HG03097 (cell line): ENCODE measurements at regions not wholly inside any gene's neighbourhood (a gene's known extent, or its start where the extent isn't known, plus 50 kb on each side); places are given as distances from the start of the nearest gene placed in this dataset.

ENCODE experiments used
- ATAC-seq: cut with Tn5 transposase; IDR thresholded peaks from one replicate; pipeline ENCODE4 v1.9.1; 2021; ENCODE audit not compliant: unreplicated experiment, low FRiP score

DNA sequence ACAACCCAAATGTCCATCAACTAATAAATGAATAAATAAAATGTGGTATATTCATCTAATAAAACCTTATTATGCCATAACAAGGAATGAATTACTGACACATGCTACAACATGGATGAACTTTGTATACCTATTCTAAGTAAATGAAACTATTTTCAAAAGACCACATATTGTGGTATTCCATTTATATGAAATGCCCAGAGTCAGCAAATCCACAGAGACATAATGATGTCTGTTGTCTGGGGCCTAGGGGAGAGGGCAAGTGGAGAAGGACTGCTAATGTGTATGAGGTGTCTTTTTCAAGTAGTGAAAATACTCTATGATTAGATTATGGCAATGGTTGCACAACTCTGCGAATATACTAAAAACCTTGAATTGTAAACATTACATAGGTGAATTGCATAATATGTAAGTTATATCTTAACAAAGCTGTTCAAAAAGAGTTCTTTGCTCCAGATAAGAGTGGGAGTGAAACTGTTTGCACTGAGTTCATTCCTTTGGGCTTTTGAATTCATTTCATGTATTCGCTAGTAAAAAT lies 464.2 kb downstream of the NUF2 start:
- no peak for ATAC-seq

DNA sequence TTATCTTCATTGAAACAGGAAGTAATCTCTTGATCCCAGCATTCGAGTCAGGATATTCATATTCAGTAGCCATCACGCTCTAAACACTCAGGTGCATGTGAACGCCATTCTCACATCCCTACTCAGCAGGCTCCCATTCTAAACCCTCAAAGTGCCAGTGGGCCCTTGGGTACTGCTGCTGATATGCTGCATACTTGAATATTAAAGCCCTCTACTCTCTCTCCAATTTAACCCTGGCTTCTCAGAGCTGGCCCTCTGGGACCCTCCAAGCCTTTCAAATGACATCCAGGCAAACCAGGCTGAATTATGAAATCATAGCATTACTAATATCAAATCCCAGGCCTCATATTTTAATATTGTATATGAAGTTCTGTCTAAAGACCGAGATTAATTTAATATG lies 468.2 kb downstream of the NUF2 start:
- no peak for ATAC-seq

DNA sequence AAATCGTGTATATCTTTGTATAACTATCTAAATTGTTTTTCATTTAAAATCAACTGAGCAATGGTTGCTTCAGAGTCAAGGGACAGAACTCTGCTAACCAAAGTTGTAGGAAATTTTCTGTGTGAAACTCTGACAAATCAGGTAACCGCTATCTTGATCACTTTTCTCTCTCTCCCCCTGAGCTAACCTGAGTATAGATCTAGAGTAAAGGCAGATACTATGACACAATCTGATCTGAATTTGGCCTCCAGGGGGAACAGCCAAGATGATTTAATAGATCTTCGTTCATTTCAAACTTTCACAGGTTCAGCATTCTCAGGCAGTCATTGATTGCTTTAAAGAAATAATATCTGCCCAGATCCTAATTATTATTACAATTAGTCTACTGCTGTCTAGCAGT lies 472.8 kb downstream of the NUF2 start:
- ATAC-seq, result no peak

DNA sequence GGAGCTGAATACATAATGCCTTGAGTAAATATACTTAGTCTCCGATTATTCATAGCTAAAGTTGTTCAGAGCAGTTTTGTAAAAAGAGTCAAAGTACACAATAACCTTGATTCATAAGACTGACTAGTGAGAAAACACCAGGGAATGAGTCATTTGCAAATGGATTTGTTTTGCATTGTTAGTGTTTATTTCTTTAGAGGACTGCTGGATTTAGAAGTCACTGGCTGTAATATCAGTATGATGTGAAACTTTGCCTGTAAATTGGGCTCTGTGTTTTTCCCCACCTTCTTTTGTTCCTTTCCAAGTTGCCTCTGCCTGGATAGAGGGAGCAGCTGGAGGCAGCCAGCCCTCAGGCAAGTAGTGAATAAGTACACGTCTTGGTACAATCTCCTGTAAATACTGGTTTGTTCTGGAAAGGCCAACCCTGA lies 474.7 kb downstream of the NUF2 start:
- no peak for ATAC-seq

DNA sequence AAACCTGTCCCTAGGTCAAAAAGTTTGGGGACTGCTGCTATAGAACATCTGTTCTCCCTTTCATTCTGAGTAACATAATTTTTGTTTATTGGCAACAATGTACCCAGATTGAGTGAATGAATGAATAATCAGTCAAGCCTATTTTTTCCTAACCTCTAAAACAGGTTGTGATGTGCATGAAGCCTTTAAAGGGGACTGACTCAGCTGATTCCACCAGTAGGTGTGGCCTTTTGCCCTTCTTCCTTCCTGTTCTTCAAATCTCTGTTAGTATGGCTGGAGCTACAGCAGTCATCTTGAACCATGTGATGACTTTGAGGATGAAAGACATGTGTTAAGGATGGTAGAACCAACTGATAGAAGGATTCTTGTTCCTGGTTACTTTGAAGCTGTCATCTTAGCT lies 476.1 kb downstream of the NUF2 start:
- no peak for ATAC-seq

DNA sequence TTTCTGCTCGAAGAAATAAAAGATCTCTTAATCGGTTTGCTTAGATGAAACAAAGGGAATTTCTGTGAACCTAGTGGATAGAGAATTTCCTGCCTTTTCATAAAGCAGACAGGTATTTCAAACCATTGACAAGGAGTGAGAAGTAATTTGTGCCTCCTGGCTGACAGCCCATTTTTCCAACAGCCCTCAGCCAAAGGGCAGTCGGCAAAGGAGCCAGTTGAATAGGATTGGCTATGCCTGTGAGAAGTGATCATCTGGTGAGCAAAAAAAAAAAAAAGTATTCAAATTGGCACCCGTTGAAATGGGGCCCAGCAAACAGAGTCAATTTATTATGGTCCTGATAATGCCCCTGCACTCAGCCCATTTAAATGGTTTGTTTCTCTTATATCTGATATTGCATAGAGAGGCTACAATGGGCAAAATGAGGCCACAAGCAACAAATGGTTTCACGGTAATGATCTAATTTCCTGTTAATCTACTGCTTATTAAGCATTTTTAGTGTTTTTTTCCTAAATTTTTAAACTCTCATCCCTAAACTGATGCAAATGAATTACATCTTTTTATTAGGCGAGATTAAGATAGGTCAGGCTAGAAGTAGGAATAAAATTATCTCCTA lies 477.5 kb downstream of the NUF2 start:
- ATAC-seq, result no peak

DNA sequence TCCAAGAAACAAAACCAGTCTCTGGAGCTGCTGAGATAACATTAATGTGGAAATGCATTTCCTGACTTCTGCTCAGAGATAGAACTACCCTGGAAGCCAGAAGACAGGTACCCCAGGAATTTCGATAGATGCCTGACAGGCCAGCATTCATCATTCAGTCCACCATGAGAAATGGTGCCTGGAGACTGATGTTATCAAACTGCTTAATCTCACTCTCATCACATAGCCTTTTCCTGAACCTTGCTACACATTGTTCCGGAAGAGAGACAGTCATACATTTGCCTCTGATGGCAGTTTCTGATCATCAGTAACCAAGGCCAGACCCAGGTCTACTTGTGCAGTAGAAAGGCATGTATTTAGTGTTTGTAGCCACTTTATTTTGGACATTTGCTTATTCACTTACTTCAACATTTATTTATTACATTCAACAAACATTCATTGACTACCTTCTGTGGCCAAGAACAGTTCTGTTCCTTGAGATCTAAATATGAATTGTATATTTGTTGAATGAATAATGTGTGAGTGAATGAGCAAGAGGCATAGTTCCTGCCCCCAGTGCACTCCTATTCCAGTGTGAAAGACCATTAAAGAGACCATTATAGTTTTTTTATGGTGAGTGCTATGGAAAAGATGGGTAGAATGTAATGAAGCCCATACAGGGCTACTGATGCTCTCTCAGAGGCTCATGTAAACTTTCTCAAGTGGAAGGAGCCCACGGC lies 485.7 kb downstream of the NUF2 start:
- no peak for ATAC-seq

DNA sequence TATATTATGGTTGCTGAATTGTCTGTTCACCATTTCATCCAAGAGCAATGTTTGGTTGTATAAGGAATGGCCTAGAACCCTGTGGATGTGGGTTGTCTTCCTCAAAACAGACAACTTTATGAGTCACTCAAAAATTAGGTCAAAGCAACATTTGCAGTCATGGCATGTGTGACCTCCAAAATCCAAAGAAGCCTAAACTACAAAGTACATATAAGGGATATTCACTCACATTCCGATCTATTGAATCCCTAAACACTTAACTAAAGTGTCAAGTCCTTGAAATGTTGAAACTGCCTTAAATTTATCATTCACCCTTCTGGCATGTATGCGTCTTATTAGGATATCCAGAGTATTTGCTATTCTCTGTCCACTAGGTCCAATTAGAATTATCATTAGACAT lies 491.5 kb downstream of the NUF2 start:
- ATAC-seq, result no peak

DNA sequence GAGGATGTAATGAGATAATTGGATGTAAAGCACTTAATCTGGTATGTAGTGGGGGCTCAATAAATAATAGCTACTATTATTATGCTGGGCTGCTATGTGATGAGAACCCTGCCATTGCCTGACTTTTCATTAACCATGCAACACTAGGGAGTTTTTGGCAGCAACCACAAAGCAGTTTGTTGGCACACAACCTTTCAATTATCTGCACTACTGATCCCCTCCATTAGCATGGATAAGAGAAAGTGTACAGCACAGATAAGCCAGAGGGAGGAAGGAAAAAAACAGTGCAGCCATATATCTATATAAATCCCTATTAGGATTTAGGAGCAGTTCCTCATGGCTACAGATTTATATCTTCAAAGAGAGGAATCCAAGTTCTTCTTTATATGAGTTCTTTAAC lies 498.5 kb downstream of the NUF2 start:
- no peak for ATAC-seq

DNA sequence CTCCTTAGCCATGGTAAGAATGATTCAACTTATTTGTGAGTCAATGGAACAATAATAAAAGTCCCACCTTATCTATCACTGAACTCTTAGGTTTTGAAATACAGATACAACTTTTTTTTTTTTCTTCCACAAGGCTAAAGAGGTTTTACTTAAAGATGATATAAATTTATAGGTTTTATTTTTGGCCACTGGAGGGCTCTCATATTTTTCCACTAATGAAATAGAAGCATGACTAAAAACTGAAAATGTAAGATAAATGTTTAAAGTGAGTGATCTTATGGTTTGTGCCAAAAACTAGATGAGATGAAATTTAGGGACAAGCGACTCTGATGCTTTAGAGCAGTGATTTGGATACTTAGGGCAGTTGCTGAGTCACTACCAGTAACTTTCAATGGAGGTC lies 499.0 kb downstream of the NUF2 start:
- no peak for ATAC-seq

DNA sequence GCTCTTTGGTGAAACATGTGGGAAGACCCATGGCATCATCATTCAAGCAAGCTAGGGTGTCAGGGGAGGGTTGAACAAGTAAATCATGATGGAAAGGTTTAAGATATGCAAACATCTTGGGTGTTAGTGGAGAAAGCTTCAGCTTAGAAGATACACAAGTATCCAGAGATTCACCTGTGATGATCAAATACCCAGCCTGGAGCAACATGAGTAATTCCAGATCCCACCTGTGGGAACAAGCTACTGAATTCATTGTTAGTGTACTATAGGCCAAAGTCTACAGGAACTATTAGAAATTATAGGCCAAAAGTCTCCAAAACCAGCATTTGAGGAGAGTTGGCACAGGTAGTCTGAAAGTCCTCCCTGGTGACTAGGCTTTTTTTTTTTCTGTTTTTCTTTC lies 499.9 kb downstream of the NUF2 start:
- no peak for ATAC-seq

DNA sequence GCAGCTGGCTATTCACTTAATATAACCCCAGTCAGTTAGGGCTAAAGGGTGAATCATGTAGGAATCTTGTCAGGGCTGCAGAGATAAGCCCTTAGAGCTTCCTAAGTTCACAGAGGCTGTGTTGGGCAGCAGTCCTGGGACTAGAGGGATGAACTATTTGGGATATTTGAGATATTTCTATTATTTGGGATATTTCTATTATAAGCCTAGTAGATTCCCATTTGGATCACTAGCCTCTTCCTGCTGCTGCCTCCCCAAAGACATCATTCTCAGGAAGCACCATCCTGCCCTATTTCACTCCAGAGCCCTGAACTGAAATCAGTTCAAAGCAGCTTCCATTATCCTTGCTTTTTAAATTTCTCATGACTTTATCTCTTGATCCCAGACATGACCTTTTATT lies 501.3 kb downstream of the NUF2 start:
- ATAC-seq, result no peak

DNA sequence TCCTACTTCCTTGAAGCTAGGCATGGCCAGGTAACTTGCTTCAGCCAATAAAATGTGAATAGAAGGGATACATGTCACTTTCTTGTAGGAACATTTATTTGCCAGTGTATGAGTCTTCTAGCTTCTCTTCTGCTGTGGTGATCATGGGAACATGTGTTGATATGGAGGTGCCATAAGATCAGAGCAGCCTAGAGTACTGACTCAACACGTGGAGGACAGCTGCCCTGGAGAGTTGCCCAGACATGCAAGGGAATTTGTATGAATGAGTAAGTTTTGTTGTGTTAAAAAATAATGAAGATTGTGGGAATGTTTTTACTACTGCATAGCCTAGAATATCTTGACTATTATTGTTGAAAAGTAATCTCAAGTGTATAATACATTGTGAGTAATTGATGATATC lies 502.3 kb downstream of the NUF2 start:
- no peak for ATAC-seq

DNA sequence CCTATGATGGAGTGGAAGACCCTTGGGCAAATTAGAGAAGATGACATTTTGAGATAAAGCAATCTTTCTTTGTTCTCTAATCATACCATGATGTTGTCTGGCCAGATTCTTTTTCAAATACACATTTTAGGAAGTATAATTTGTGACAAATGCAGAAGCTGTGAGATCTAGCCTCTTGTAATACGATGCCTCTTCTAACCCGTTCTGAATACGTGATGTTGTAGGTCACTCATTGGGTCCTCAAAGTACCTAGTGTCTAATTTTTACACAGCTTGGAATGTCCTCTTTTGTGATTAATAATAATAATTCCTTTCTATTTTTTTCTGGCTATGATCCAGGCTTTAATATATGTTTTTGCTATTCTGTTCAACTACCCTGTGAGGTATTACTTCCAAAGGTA lies 502.7 kb downstream of the NUF2 start:
- ATAC-seq, result no peak

DNA sequence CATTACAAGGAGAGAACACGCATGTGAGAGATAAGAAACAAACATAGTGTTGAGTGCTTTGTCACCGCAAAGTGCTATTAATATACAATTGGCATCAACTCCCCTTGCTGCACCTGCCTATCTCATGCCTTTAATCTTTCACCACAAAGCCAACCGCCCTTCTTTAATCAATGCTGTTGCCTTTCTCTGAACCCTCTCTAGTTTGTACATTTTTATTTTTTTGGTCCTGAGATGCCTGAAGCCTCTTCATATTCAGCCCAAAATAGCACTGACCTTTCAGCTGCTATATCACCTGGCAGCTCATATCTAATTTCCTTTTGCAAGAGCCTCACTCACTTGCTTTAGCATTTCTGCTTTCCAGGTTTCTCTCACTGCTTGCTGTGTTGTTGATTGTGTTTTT lies 504.7 kb downstream of the NUF2 start:
- ATAC-seq, result no peak

DNA sequence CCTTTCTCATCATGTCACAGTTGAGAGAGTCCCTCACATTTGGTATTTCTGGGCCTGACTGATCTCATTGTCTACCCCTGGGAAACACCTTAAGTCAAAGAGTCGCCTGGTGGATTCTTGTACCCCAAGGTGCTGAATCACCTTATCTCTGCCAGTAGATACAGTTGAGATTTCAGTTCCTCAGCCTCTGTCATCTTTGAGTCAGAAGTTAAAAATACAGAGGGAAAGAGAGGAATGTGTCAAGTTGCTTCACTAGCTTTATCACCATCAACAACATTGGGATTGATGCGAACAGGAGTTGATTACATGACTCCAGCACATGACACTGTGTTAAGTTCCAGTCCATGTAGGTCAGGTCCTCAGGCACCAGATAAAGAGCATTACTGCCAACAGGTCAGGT lies 513.0 kb downstream of the NUF2 start:
- no peak for ATAC-seq

DNA sequence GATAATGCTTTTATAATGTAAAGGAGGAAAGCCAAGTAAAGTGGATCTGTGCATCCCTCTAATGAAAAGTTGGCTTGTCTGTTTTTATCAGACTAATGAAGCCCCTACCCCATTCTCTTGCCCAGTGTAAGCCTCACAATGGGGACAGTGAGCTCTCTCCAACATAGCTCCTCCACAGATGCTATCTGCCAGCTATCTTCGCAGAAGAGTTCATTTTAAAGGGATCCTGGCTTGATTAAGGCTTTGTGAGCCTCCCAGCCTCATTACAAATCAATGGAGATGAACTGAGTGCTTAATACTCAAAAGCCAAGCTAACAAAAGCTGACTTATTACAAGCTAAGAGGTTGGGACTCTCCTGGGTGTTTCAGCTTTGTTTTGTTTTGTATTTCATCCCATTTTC lies 514.7 kb downstream of the NUF2 start:
- no peak for ATAC-seq

DNA sequence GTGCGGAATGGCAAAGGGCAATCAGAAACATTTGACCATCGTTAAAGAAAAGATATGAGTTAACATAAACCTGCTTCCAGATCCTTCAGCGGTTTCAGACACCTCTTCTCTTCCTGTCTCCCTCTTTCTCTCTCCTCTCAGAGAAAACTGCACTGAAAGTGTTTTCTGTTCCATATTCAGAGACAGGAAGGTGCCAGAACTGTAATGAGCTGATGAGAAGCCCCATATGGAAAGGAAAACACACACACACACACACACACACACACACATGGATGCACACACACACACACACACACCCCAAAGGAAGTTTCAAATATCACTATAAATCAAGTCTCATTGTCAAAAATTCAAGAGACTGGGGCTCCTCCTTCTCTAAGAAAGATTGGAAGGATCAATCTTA lies 515.5 kb downstream of the NUF2 start:
- no peak for ATAC-seq

DNA sequence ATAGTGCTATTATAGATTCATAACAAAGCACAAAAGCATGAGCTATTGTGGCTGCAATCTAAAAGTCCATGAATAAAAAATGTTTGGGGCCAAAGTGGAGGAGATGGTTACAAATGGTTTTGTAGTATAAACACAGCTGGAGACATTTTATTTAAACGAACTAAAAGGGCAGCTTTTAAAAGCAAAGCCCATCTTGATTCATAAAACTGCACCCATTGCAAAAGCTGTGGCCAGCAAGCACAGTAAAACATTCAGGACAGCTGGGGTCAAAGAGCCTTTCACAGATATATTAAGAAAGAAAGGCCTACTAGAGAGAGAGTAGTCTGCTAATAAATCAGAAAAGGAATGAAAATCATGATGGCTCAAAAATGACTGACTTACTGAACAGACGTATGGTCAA lies 520.8 kb downstream of the NUF2 start:
- ATAC-seq, result no peak

DNA sequence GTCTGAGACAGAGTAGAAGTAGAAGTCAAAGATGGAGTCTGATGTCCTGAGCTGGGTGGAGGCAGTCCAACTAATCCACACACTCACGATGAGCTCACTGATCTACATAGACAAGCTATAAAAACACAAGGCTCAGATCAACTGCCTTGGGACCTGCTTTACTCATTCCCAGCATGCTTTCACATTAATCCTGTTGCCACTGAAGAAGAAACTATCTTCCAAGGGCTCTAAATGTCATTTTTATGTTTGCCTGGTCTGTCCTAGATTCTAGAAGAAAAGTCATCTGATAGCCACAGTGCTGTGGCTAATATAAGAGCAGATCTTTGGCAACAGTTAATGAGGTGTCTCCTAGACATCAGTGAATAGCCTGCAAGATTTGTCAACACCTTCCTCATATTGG lies 522.7 kb downstream of the NUF2 start:
- no peak for ATAC-seq

DNA sequence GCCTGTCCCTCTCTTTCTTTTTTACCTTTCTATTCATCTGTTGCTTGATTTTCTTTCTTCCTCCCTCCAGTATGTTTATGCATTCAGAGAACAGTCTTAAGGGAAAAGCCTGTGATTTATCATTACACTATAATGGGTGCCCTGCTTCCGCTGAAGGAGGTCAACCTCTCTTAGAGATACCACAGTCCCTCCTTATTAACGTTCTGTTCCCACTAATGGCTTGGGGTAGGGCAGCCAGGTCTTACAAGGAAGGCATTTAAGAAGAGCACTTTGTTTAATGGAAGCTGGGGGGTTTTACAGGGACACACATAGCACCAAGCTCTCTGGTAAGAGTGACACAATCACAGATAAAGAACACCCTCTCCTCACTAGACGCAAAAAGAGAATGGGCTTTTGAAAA lies 523.5 kb downstream of the NUF2 start:
- ATAC-seq, result no peak

DNA sequence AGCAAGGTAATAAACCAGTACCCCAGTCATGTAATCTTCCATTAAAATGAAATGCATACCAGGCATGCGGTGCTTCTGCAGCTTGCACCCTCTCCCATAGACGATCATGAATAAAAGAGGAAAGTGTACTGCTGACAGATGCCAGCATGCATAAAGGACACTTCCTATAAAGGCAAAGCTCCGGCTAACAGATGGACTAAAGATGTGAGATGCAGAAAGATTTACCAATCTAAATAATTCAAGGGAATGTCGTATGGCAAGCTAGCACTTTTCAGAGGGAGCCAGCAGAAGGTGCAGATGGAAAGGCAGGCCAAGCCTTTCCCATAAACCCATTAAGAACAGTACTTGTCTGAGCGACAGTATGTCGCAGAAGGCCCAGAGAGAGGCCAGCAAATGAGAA lies 542.0 kb downstream of the NUF2 start:
- no peak for ATAC-seq
